Middle frontal gyrus (tissue), 1 donor: ENCODE measurements at regions not wholly inside any gene's neighbourhood (a gene's known extent, or its start where the extent isn't known, plus 50 kb on each side); places are given as distances from the start of the nearest gene placed in this dataset.

Source experiments
- DNase-seq: peaks from one replicate; pipeline ENCODE4 v3.0.0-alpha.2; 2015; ENCODE audit warnings: low spot score; ENCODE audit errors: extremely low spot score

GRCh38 chr18:29301048-29301447 is 1124.1 kb upstream of the CDH2 start:
- DNase-seq, result no peak

- DNase-seq, result no peak
Measured at GRCh38 chr18:29285471-29285870, 1108.5 kb upstream of the CDH2 start.

GRCh38 chr18:29271501-29271900 is 1094.6 kb upstream of the CDH2 start:
- DNase-seq, result no peak

- DNase-seq, result no peak
Measured at GRCh38 chr18:29259838-29260237, 1082.9 kb upstream of the CDH2 start.

- DNase-seq, result no peak
Measured at GRCh38 chr18:29254123-29254522, 1077.2 kb upstream of the CDH2 start.

DNA sequence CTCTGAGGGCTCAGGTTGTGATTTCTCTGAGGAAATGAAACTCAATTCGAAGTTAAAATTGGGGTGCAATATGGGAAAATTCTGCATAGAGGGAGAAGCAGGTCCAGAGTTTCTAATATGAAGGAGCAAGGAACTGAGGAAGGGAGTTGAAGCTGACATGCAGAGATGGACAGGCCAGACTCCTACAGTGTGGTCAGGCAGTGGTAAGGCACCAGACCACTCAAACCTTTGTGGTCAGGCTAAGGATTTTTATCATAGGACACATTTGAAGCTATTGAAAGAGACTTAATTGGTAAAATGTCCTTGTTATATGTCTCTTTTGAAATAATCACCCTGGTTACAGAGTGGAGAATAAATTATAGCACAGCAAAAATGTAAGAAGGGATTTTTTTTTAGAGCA is 1074.8 kb upstream of the CDH2 start:
- DNase-seq, result no peak

GRCh38 chr18:29250843-29251242 is 1073.9 kb upstream of the CDH2 start:
- no peak for DNase-seq

- no peak for DNase-seq
Measured at GRCh38 chr18:29250259-29250658, 1073.3 kb upstream of the CDH2 start.

DNA sequence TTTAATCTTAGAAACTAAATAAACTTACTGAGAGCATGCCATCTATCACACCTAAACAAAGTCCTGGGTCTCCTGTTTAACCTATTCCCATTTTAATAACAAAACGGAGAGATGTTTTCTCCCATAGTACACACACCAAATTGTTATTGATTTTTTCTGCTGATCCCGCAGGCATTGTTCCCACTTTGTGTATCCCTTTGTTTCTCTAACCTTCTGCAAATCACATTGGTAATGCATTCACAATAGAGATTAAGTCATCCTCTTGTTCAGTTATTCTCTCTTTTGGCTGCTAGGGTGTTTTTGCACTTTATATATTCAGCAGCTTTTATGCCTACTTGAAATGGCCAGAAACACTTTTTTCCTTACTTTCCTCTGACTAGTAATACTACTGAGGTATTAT is 1071.9 kb upstream of the CDH2 start:
- no peak for DNase-seq

GRCh38 chr18:29241199-29241598 is 1064.3 kb upstream of the CDH2 start:
- DNase-seq, result no peak

GRCh38 chr18:29234751-29235150 is 1057.8 kb upstream of the CDH2 start:
- DNase-seq, result no peak

- no peak for DNase-seq
Measured at GRCh38 chr18:29226213-29226612, 1049.3 kb upstream of the CDH2 start.

GRCh38 chr18:29225351-29225750 is 1048.4 kb upstream of the CDH2 start:
- DNase-seq, result no peak

DNA sequence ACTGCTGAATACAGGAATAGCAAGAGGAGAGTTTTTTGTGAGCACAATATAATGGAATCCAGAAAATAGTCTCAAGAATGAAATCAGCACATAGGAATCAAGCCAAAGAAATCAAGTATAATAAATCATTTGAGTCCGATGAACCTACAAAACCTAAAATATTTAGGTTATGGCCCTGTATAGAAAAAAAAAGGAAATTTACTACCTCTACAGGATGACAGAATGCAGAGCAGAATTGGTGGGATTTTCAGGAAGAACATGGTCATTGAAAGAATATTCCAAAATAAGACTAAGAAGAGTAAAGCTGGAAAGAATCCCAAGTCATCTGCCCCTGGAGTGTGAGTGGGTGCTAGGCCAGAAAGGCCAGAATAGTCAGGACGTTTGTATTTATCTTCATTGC is 1041.2 kb upstream of the CDH2 start:
- DNase-seq, result no peak

GRCh38 chr18:29217124-29217915 is 1040.4 kb upstream of the CDH2 start:
- DNase-seq, result no peak

- no peak for DNase-seq
Measured at GRCh38 chr18:29198834-29199233, 1021.9 kb upstream of the CDH2 start.

- no peak for DNase-seq
Measured at GRCh38 chr18:29196307-29196706, 1019.4 kb upstream of the CDH2 start.

GRCh38 chr18:29191263-29191662 is 1014.3 kb upstream of the CDH2 start:
- DNase-seq, result no peak

DNA sequence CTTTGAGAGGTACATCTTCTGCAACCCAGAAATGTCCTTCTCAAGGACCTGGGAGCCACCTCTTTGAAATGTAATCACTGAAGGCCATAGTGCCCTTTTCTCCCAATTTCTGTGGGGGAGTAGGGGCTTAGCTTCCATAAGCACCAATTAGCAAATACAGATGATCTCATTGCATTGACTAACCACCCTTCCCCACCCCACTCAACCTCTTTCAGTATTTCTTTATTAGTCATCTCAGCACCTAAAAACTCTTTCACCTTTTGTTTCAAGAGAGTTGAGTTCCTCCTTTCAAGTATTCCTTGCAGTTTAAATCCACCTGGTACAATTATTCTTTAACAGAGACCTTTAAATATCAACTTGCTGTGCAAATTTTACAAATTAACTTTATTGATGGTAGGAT is 1011.8 kb upstream of the CDH2 start:
- no peak for DNase-seq

GRCh38 chr18:29185801-29186200 is 1008.9 kb upstream of the CDH2 start:
- no peak for DNase-seq

DNA sequence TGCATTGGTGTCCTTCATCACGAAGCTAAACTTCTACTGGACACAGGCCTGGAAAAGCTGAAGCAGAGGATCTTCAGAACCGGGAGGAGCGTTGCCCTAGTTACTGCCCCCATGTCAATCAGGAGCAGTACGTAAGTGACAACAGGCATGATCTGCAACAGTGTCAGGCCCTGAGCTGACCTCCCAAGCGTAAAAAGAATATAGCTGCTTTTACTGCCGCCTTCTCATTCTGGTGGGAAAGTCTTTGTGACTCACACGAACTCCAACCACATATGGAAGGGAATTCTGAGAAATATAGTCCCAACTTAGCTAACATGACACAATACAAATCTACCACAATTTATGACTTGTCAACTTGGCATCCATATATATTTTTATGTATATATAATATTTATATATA is 1007.7 kb upstream of the CDH2 start:
- DNase-seq, result no peak

DNA sequence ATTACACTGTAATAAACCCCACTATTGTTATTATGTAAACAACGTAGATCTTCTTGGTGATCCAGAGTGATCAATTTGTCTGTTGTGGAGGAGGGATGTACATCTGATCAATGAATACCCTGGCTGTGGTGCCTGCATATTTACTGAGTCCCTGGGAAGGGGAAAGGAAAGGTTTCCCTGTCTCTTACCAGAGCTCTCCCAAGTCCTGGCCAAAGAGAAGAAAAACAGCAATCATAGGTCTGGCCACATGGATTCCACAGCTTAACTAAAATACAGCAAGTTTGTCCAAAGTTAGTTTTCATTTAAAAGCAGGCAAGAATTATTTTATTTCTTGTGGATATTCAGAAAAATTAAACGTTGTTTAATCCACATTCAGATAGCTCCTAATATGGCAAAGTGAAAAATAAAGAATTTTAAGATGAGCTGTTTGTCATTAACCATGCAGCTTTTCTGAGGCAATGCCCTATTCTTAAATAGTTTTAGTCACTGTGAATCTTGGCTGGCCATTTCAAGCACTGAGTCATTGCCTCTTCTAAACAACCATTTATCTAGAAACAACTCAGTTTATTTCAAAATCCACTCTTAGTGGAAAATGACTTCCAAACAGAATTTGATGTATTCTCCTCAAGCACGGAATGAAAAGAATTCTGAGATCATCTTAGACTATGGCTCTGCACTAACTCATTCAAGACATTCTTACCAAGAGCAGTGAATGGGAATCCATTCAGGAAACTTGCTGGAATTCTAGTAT is 1004.4 kb upstream of the CDH2 start:
- no peak for DNase-seq

DNA sequence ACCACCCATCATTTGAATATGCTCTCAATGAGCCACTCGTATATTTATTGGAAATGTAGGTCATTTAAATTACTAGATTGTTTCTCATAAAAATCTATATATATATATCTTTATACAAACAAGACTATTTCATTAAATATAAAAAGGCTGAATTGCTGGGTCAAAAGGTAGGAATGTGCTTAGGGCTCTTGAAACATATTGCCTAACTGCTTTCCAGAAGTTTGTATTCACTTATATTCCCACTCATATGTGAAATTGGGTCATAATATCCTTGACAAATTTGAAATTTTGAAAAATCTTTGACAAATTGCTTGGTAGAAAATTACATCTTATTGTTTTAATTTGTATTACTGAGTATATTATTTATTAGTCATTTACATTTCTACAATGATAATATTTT is 999.8 kb upstream of the CDH2 start:
- no peak for DNase-seq
